ENCODE measurements at regions not wholly inside any gene's neighbourhood (a gene's known extent, or its start where the extent isn't known, plus 50 kb on each side); places are given as distances from the start of the nearest gene placed in this dataset.

DNA sequence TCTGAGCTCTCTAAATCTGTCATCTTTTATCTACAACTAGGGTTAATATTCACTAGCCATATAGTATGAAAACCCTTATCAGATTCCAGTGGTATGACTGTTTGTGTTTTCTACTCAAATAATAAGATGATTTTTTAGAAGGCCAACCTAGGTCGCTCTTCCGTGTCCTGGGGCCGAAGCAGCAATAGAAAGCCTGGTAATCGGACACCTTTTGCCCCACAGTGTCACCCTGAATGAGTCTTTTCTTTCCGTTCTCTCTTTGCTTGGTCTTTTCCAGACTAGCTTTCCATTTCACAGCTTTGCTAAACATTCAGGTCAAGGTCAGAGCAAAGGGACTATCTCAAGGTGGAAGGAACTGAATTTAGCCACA, 243.3 kb upstream of the ANKRD55 start:
- TF ChIP-seq, protein P1, sequence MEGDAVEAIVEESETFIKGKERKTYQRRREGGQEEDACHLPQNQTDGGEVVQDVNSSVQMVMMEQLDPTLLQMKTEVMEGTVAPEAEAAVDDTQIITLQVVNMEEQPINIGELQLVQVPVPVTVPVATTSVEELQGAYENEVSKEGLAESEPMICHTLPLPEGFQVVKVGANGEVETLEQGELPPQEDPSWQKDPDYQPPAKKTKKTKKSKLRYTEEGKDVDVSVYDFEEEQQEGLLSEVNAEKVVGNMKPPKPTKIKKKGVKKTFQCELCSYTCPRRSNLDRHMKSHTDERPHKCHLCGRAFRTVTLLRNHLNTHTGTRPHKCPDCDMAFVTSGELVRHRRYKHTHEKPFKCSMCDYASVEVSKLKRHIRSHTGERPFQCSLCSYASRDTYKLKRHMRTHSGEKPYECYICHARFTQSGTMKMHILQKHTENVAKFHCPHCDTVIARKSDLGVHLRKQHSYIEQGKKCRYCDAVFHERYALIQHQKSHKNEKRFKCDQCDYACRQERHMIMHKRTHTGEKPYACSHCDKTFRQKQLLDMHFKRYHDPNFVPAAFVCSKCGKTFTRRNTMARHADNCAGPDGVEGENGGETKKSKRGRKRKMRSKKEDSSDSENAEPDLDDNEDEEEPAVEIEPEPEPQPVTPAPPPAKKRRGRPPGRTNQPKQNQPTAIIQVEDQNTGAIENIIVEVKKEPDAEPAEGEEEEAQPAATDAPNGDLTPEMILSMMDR (conservative IDR thresholded peaks at IDR 0.05; ENCODE audit: low read length), result no peak
- TF ChIP-seq EZH2phosphoT487 (IDR thresholded peaks at IDR 0.05; ENCODE audit: borderline replicate concordance), result no peak

Measured in Loucy (cell line).